ENCODE measurements at regions not wholly inside any gene's neighbourhood (a gene's known extent, or its start where the extent isn't known, plus 50 kb on each side); places are given as distances from the start of the nearest gene placed in this dataset.

DNA sequence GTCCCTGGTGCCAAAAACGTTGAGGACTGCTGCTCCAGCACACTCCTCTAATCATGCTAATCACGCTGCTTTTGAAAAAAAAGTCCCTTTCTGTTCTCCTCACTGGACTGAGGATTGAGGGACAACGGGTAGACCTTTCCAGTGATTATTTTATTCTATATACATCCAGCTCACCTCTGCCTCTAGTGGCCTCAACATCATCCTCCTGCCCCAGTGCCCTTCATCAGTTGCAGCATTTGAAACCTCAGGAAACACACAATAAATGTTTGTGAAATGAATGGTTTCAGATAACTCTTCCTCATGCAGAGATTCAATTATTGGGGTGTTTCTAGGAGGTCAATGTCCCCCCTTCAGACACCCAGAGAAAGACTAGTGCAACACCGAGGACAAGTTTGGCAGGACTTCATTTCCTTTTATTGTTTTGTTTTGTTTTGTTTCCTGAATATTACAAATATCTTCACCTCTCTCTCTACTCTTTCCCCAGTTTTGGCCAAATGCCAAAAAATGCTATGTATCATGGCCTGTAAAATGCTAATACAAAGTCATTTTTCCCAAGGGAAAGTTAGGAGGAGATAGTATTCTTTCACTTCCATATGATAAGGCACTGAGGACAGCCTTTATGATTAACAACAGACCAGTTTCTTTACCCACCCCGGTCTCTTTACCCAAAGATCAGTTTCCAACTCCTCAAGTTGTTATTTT, 460.1 kb upstream of the SLIT2 start:
- TF ChIP-seq, protein P1, sequence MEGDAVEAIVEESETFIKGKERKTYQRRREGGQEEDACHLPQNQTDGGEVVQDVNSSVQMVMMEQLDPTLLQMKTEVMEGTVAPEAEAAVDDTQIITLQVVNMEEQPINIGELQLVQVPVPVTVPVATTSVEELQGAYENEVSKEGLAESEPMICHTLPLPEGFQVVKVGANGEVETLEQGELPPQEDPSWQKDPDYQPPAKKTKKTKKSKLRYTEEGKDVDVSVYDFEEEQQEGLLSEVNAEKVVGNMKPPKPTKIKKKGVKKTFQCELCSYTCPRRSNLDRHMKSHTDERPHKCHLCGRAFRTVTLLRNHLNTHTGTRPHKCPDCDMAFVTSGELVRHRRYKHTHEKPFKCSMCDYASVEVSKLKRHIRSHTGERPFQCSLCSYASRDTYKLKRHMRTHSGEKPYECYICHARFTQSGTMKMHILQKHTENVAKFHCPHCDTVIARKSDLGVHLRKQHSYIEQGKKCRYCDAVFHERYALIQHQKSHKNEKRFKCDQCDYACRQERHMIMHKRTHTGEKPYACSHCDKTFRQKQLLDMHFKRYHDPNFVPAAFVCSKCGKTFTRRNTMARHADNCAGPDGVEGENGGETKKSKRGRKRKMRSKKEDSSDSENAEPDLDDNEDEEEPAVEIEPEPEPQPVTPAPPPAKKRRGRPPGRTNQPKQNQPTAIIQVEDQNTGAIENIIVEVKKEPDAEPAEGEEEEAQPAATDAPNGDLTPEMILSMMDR (IDR thresholded peaks at IDR 0.05), result no peak
- TF ChIP-seq POLR2A (IDR thresholded peaks at IDR 0.05), result no peak

Data from heart left ventricle (tissue), 13 donors.